IMR-90 (cell line): ENCODE measurements at regions not wholly inside any gene's neighbourhood (a gene's known extent, or its start where the extent isn't known, plus 50 kb on each side); places are given as distances from the start of the nearest gene placed in this dataset.

Source experiments
- ATAC-seq: fragments of 200-7000 bp; cut with Tn5 transposase; 2 replicates; pipeline ENCODE4 v1.9.1; 2020; ENCODE audit warnings: low read depth, mild to moderate bottlenecking, moderate library complexity
- BruUV-seq: library from RNA; stranded (reverse); fragments of 400-500 nt; replicated peaks from 2 replicates; lab custom pipeline; 2021; lab: Mats Ljungman, UMichigan
- CTCF ChIA-PET: fragments of 300-600 bp; formaldehyde crosslinking; extraction: SDS; loops from one replicate; lab custom pipeline; 2021; ENCODE audit warnings: antibody characterized with exemption; lab: Yijun Ruan, JAX
- POLR2A ChIA-PET: fragments of 300-600 bp; sonication (Branson Sonifier 250); formaldehyde crosslinking; loops from one replicate; lab custom pipeline; 2022; ENCODE audit warnings: antibody characterized with exemption; ENCODE audit not compliant: unreplicated experiment; lab: Charles Lee
- DNase-seq: peaks from one replicate; pipeline ENCODE4 v3.0.0; 2013
- H2AFZ ChIP-seq: replicated peaks from 2 replicates; pipeline ENCODE3; 2013; ENCODE audit warnings: low read length, mild to moderate bottlenecking; ENCODE audit not compliant: poor library complexity
- H2AK5ac ChIP-seq: 2 replicates; pipeline ENCODE4 v1.6.1; 2013; ENCODE audit warnings: low read depth, low read length, inconsistent platforms
- H2AK9ac ChIP-seq: replicated peaks from 2 replicates; pipeline ENCODE3; 2013; ENCODE audit warnings: mild to moderate bottlenecking, low read depth, low read length, moderate library complexity; ENCODE audit not compliant: poor library complexity
- H2BK120ac ChIP-seq: 2 replicates; pipeline ENCODE4 v1.6.1; 2013; ENCODE audit warnings: low read depth, low read length, inconsistent platforms
- H2BK15ac ChIP-seq: 3 replicates; pipeline ENCODE4 v1.6.1; 2013; ENCODE audit warnings: low read depth, low read length, inconsistent platforms
- H2BK20ac ChIP-seq: 2 replicates; pipeline ENCODE4 v1.6.1; 2013; ENCODE audit warnings: low read depth, mild to moderate bottlenecking, inconsistent platforms, low read length, moderate library complexity
- H2BK5ac ChIP-seq: 2 replicates; pipeline ENCODE4 v1.6.1; 2013; ENCODE audit warnings: mild to moderate bottlenecking, low read depth, low read length, inconsistent platforms; ENCODE audit not compliant: poor library complexity, severe bottlenecking
- H3K14ac ChIP-seq: replicated peaks from 2 replicates; pipeline ENCODE4 v1.6.1; 2013; ENCODE audit warnings: low read depth, low read length, inconsistent platforms
- H3K18ac ChIP-seq: 2 replicates; pipeline ENCODE4 v1.6.1; 2013; ENCODE audit warnings: low read depth, low read length, control low read depth
- H3K23ac ChIP-seq: 2 replicates; pipeline ENCODE4 v1.6.1; 2013; ENCODE audit warnings: low read depth, low read length, inconsistent platforms
- H3K27ac ChIP-seq: 2 replicates; pipeline ENCODE4 v1.5.1; 2013; ENCODE audit warnings: mild to moderate bottlenecking, control low read depth, low read length; ENCODE audit not compliant: insufficient read depth
- H3K27me3 ChIP-seq: 2 replicates; pipeline ENCODE4 v1.6.1; 2013; ENCODE audit warnings: low read length; ENCODE audit not compliant: control insufficient read depth, insufficient read depth
- H3K36me3 ChIP-seq: 2 replicates; pipeline ENCODE4 v1.6.1; 2013; ENCODE audit warnings: low read length, mixed read lengths; ENCODE audit not compliant: control insufficient read depth, insufficient read depth
- H3K4ac ChIP-seq: 2 replicates; pipeline ENCODE4 v1.6.1; 2013; ENCODE audit warnings: low read depth, low read length, inconsistent platforms
- H3K4me1 ChIP-seq: 2 replicates; pipeline ENCODE4 v1.6.1; 2013; ENCODE audit warnings: low read length, mixed read lengths; ENCODE audit not compliant: control insufficient read depth, insufficient read depth
- H3K4me2 ChIP-seq: 2 replicates; pipeline ENCODE4 v1.6.1; 2013; ENCODE audit warnings: low read depth, mild to moderate bottlenecking, control low read depth, low read length, moderate library complexity
- H3K4me3 ChIP-seq: 2 replicates; pipeline ENCODE4 v1.5.1; 2013; ENCODE audit warnings: low read depth, mild to moderate bottlenecking, control low read depth, low read length, moderate library complexity; ENCODE audit not compliant: insufficient read depth
- H3K56ac ChIP-seq: 2 replicates; pipeline ENCODE4 v1.6.1; 2013; ENCODE audit warnings: low read length, inconsistent platforms; ENCODE audit not compliant: insufficient read depth; ENCODE audit errors: extremely low read depth
- H3K79me1 ChIP-seq, 2 experiments: 2 replicates each; pipeline ENCODE4 v1.6.1; 2013; ENCODE audit warnings: low read length in 2 of 2, inconsistent platforms in 1 of 2, low read depth in 1 of 2
- H3K9ac ChIP-seq: 2 replicates; pipeline ENCODE4 v1.6.1; 2013; ENCODE audit warnings: low read depth, low read length, control low read depth
- H3K9me1 ChIP-seq: 2 replicates; pipeline ENCODE4 v1.6.1; 2013; ENCODE audit warnings: low read length, inconsistent platforms; ENCODE audit not compliant: insufficient read depth
- H3K9me3 ChIP-seq: 2 replicates; pipeline ENCODE4 v1.6.1; 2013; ENCODE audit warnings: low read length; ENCODE audit not compliant: control insufficient read depth, insufficient read depth
- H4K20me1 ChIP-seq: 2 replicates; pipeline ENCODE4 v1.6.1; 2013; ENCODE audit warnings: low read length, inconsistent platforms; ENCODE audit not compliant: insufficient read depth
- H4K5ac ChIP-seq: 2 replicates; pipeline ENCODE4 v1.6.1; 2013; ENCODE audit warnings: mild to moderate bottlenecking, low read depth, low read length, control low read depth
- H4K8ac ChIP-seq, 2 experiments: 2 replicates each; pipeline ENCODE4 v1.6.1; 2013; ENCODE audit warnings: low read depth in 2 of 2, low read length in 2 of 2, control low read depth in 1 of 2, inconsistent platforms in 1 of 2
- H4K91ac ChIP-seq: 2 replicates; pipeline ENCODE4 v1.6.1; 2013; ENCODE audit warnings: low read depth, low read length, inconsistent platforms; ENCODE audit not compliant: insufficient read depth
- BHLHE40 ChIP-seq: fragments of 150-350 bp; IDR thresholded peaks from 2 replicates; pipeline ENCODE4 v1.6.1; 2016; ENCODE audit warnings: mild to moderate bottlenecking, low read depth, low read length
- CEBPB ChIP-seq: IDR thresholded peaks from 2 replicates; pipeline ENCODE4 v1.6.1; 2012; ENCODE audit warnings: low read depth, low read length, improper control_type of control experiment
- CHD1 ChIP-seq: IDR thresholded peaks from 2 replicates; pipeline ENCODE4 v1.6.1; 2012; ENCODE audit warnings: low read depth, low read length, improper control_type of control experiment
- CTCF ChIP-seq: conservative IDR thresholded peaks from 2 replicates; pipeline ENCODE4 v1.5.1; 2012; ENCODE audit warnings: mild to moderate bottlenecking, low read depth, low read length, improper control_type of control experiment
- FOS ChIP-seq: fragments of 150-350 bp; IDR thresholded peaks from 2 replicates; pipeline ENCODE4 v1.6.1; 2016; ENCODE audit warnings: low read depth, low read length
- MAFK ChIP-seq: IDR thresholded peaks from 2 replicates; pipeline ENCODE4 v1.6.1; 2012; ENCODE audit warnings: low read depth, low read length, improper control_type of control experiment
- MAZ ChIP-seq: IDR thresholded peaks from 2 replicates; pipeline ENCODE4 v1.6.1; 2012; ENCODE audit warnings: low read depth, mild to moderate bottlenecking, low read length, improper control_type of control experiment, moderate library complexity, borderline replicate concordance
- MXI1 ChIP-seq: IDR thresholded peaks from 2 replicates; pipeline ENCODE4 v1.6.1; 2012; ENCODE audit warnings: low read depth, mild to moderate bottlenecking, low read length, moderate library complexity, borderline replicate concordance
- NFE2L2 ChIP-seq: fragments of 150-350 bp; IDR thresholded peaks from 2 replicates; pipeline ENCODE4 v1.6.1; 2016; ENCODE audit warnings: low read depth, mild to moderate bottlenecking, low read length
- POLR2A ChIP-seq: IDR thresholded peaks from 2 replicates; pipeline ENCODE4 v1.6.1; 2012; ENCODE audit warnings: mild to moderate bottlenecking, low read depth, low read length
- RAD21 ChIP-seq: IDR thresholded peaks from 2 replicates; pipeline ENCODE4 v1.6.1; 2012; ENCODE audit warnings: low read length, improper control_type of control experiment
- RCOR1 ChIP-seq: IDR thresholded peaks from 2 replicates; pipeline ENCODE4 v1.6.1; 2012; ENCODE audit warnings: mild to moderate bottlenecking, low read length, improper control_type of control experiment; ENCODE audit not compliant: insufficient replicate concordance
- RFX5 ChIP-seq: IDR thresholded peaks from 2 replicates; pipeline ENCODE4 v1.8.0; 2012; ENCODE audit warnings: low read depth, mild to moderate bottlenecking, low read length, moderate library complexity
- SMC3 ChIP-seq: fragments of 150-350 bp; IDR thresholded peaks from 2 replicates; pipeline ENCODE4 v1.6.1; 2016; ENCODE audit warnings: low read depth, mild to moderate bottlenecking, antibody characterized with exemption, low read length, moderate library complexity
- USF2 ChIP-seq: fragments of 150-350 bp; IDR thresholded peaks from 2 replicates; pipeline ENCODE4 v1.6.1; 2017; ENCODE audit warnings: mild to moderate bottlenecking, antibody characterized with exemption, low read length, low read depth
- WGBS, 2 experiments: methylation state at CpG; one replicate each; pipeline versions ENCODE4 v1.1.5 to v1.1.7; 2013; ENCODE audit warnings: missing lambda C conversion rate in 2 of 2; ENCODE audit not compliant: insufficient read length in 1 of 2; ENCODE audit errors: extremely low coverage in 2 of 2; 5-methylcytosine and 5-hydroxymethylcytosine counted together
- dilution Hi-C: fragments of 300-500 bp; cut with HindIII; formaldehyde crosslinking; loops from one replicate; pipeline ENCODE4 v1.14.3; 2018; ENCODE audit warnings: low sequenced_read_pairs; ENCODE audit not compliant: unreplicated experiment
- in situ Hi-C: fragments of 300-500 bp; cut with MboI; formaldehyde crosslinking; loops from 3 replicates; pipeline ENCODE4 v1.14.3; 2019; ENCODE audit warnings: low sequenced_read_pairs, inconsistent platforms, mixed read lengths
- intact Hi-C: fragments of 100-400 bp; cut with micrococcal nuclease; formaldehyde crosslinking; loops from 2 replicates; pipeline ENCODE4 v1.10.0; 2022
- TF ChIP-seq, protein P1 (sequence below): fragments of 150-350 bp; IDR thresholded peaks from 2 replicates; pipeline ENCODE4 v1.6.1; 2016; ENCODE audit warnings: low read depth, mild to moderate bottlenecking, low read length, moderate library complexity, borderline replicate concordance

GRCh38 chr4:18635531-18635930, 614.0 kb upstream of the LCORL start:
- Histone ChIP-seq H3K79me1 (no peaks in the 10 kb centered on the region), H3K18ac (no peak overlapping the region), H3K4ac (no peak overlapping the region), H3K56ac (no peak overlapping the region), H2BK5ac (no peak overlapping the region), H2AFZ (no peak overlapping the region), H4K5ac (no peak overlapping the region), H3K9me1 (no peaks in the 10 kb centered on the region), H3K36me3 (no peaks in the 10 kb centered on the region), H2BK120ac (no peak overlapping the region), H2AK9ac (no peak overlapping the region), H3K14ac (no peak overlapping the region), H4K91ac (no peak overlapping the region), H3K27me3 (no peaks in the 10 kb centered on the region), H2BK15ac (no peak overlapping the region), H3K4me1 (no peaks in the 10 kb centered on the region), H3K4me2 (no peak overlapping the region), H3K27ac (no peak overlapping the region), H4K8ac (no peak overlapping the region), H4K20me1 (no peaks in the 10 kb centered on the region), H3K9me3 (peaks cover 4% of the 10 kb centered on the region; the same call in 1 of the 2 replicates), H3K9ac (no peak overlapping the region), H2AK5ac (no peak overlapping the region), H2BK20ac (no peak overlapping the region), H3K4me3 (no peak overlapping the region), H3K23ac (no peak overlapping the region)
- in situ Hi-C loops (no loop called here), dilution Hi-C loops (no loop called here), intact Hi-C loops (no loop called here)
- BruUV-seq, result no TSS peak
- TF ChIP-seq CHD1 (no peak), CTCF (no peak), USF2 (no peak), RAD21 (no peak), CEBPB (no peak), POLR2A (no peak), FOS (no peak), RCOR1 (no peak), BHLHE40 (no peak), NFE2L2 (no peak), MXI1 (no peak), RFX5 (no peak), MAFK (no peak), MAZ (no peak), SMC3 (no peak)
- TF ChIP-seq, protein P1, sequence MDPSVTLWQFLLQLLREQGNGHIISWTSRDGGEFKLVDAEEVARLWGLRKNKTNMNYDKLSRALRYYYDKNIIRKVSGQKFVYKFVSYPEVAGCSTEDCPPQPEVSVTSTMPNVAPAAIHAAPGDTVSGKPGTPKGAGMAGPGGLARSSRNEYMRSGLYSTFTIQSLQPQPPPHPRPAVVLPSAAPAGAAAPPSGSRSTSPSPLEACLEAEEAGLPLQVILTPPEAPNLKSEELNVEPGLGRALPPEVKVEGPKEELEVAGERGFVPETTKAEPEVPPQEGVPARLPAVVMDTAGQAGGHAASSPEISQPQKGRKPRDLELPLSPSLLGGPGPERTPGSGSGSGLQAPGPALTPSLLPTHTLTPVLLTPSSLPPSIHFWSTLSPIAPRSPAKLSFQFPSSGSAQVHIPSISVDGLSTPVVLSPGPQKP, result no peak
- WGBS, 2 experiments, result no CpG with 5 or more reads among the region's 3 CpGs
- ATAC-seq, result no peak
- DNase-seq, result no peak
- ChIA-PET POLR2A (no interaction called here), CTCF (no interaction called here)
